NCI-H1092 treated with DMSO at 0.1 percent for 48 hours (cell line): ENCODE measurements at regions not wholly inside any gene's neighbourhood (a gene's known extent, or its start where the extent isn't known, plus 50 kb on each side); places are given as distances from the start of the nearest gene placed in this dataset.
"Not testable (repeated sequence)": the region's sequence is repeated elsewhere in the genome, so short reads cannot be mapped to it uniquely, and the experiment has no call there.

Experiments used
- DNase-seq: peaks from one replicate; lab custom pipeline; 2025; lab: John Stamatoyannopoulos, UW

DNA sequence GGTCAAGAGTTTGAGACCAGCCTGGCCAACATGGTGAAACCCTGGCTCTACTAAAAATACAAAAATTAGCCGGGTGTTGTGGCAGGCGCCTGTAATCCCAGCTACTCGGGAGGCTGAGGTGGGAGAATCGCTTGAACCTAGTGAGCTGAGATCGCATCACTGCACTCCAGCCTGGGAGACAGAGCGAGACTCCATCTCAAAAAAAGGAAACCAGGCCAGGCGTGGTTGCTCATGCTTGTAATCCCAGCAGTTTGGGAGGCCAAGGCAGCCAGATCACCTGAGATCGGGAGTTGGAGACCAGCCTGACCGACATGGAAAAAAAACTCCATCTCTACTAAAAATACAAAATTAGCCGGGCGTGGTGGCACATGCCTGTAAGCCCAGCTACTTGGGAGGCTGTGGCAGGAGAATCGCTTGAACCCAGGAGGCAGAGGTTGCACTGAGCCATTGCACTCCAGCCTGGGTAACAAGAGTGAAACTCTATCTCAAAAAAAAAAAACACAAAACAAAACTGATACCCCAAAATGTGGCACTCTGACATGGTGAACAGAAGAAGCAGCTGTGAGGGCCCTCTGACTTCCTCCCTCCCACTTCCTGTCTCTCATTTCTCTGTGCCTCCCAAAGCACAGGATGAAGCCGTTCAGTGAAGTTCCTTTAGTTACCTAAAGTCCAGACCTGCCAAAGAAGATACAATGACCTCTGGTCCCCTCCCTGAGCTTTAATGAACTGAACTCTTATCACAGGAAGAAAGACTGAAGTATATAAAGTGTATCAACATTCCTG, 93.2 kb upstream of the GRIN2A start:
- DNase-seq, result not testable (repeated sequence)

DNA sequence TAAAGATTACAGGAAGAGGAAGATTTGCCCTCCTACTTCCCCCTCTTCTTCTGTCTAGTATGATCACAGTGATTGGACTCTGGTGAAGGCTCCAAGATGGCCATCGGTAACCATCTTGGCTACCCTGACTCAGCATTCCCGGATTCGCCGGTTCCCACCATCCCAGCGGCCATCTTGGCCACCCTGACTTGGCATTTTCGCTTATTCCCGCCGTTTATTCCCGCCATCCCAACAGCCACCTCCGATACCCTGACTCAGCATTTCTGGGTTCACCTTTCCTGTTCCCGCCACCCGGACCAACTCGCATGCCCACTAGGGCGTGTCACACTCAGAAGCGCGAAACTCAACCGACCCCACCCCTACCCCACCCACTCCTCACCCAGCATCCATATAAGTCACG, 95.4 kb upstream of the GRIN2A start:
- DNase-seq, result no peak

DNA sequence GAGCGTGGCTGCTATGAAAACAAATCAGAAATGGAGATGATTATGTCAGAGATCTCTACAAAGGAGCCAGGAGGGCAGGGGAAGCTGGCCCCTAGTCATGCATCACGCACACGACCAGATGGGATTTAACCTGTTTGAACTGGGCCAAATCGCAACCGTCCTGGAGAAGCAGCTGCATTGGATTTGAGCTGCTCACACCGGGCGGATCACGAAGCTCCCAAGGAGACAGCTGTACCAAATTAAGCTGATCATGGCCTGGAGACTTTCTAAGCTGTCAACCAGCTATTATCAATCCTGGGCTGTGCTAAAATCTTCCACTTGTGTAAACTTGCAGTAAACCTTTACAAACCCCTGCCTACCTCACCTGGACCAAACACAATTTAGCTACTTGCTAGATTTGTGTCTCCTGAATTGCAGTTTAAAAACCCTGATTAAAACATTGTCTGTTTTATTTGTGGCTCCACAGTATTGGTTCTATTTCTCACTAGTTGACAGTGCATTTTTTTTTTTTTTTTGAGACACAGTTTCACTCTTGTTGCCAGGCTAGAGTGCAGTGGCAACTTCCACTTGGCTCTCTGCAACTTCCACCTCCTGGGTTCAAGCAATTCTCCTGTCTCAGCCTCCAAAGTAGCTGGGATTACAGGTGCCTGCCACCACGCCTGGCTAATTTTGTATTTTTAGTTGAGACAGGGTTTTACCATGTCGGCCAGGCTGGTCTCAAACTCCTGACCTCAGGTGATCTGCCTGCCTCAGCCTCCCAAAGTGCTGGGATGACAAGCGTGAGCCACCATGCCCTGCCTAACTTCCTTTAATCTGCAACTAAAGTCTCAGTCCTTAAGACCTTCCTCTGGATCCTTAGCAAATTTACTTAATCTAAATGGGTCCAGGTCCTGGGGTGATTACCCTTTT, 98.3 kb upstream of the GRIN2A start:
- DNase-seq, result no peak

DNA sequence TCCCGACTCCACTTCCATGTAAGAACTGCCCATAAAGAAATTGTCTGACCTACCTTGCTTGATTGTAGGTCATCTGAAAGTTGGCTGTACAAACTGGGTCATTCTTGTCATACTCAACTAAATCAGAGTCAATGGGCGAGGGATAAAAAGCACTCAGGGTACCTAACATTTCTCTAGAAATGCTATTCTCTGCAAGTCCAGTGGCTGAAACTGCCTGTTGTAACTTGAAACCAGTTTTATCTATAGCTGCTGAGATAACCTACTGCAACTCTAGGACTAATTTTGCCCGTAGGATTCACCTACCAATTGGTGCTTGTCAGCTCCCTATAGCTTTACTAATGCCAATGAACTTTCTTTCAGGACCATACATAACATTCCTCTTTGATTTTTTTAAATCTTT, 100.1 kb upstream of the GRIN2A start:
- DNase-seq, result no peak

- not testable (repeated sequence) for DNase-seq
Observed at GRCh38 chr16:10283246-10283645, 101.0 kb upstream of the GRIN2A start.

DNA sequence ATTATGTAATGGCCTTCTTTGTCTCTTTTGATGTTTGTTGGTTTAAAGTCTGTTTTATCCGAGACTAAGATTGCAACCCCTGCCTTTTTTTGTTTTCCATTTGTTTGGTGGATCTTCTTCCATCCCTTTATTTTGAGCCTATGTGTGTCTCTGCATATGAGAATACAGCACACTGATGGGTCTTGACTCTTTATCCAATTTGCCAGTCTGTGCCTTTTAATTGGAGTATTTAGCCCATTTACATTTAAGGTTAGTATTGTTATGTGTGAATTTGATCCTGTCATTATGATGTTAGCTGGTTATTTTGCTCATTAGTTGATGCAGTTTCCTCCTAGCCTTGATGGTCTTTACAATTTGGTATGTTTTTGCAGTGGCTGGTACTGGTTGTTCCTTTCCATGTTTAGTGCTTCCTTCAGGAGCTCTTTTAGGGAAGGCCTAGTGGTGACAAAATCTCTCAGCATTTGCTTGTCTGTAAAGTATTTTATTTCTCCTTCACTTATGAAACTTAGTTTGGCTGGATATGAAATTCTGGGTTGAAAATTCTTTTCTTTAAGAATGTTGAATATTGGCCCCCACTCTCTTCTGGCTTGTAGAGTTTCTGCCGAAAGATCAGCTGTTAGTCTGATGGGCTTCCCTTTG, 95.3 kb upstream of the ATF7IP2 start:
- not testable (repeated sequence) for DNase-seq

DNA sequence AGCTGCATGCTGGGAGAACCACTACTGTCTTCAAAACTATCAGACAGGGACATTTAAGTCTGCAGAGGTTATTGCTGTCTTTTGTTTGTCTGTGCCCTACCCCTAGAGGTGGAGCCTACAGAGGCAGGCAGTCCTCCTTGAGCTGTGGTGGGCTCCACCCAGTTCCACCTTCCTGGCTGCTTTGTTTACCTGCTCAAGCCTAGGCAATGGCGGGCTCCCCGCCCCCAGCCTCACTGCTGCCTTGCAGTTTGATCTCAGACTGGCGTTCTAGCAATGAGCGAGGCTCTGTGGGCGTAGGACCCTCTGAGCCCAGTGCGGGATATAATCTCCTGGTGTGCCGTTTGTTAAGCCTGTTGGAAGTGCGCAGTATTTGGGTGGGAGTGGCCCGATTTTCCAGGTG, 93.7 kb upstream of the ATF7IP2 start:
- not testable (repeated sequence) for DNase-seq

DNA sequence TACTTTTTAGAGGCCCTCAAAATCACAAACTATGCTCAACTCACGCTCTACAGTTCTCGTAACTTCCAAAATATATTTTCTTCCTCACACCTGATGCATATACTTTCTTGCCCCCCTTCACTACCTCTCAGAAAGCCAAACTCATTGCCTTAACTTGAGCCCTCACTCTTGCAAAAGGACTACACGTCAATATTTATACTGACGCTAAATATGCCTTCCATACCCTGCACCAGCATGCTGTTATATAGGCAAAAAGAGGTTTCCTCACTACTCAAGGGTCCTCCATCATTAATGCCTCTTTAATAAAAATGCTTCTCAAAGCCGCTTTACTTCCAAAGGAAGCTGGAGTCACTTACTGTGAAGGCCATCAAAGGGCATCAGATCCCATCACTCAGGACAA, 92.9 kb upstream of the ATF7IP2 start:
- DNase-seq, result not testable (repeated sequence)

- DNase-seq, result not testable (repeated sequence)
Observed at GRCh38 chr16:10294153-10294552, 91.7 kb upstream of the ATF7IP2 start.

GRCh38 chr16:10296956-10297340, 88.9 kb upstream of the ATF7IP2 start:
- DNase-seq, result no peak

DNA sequence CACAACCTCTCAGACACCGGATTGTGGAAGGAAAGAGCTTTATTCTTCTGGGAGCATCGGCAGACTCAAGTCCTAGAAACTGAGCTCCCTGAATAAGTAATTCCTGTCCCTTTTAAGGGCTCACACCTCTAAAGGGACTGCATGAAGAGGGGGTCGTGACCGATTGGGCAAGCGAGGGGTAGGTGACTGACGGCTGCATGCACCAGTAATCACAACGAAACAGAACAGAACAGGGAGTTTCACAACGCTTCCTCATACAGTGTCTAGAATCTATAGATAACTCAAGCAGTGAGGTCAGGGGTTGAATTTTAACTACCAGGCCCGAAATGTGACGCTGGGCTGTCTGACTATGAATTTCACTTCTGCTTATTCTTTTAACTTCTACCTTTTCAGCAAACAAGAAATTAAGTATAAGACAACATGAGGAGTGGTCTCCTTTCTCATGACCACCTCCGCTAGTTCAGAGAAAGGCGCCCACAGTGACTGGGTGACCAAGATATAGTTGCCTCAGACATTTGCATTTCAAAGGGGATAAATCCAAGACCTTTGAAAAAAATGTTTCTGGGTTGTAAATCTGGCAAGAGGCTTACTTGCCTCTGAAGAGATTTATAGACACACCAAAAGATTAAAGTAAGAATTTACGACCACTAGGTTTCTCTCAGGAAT, 88.4 kb upstream of the ATF7IP2 start:
- no peak for DNase-seq

GRCh38 chr16:10300905-10301304, 85.0 kb upstream of the ATF7IP2 start:
- no peak for DNase-seq

GRCh38 chr16:10301547-10301946, 84.3 kb upstream of the ATF7IP2 start:
- not testable (repeated sequence) for DNase-seq

DNA sequence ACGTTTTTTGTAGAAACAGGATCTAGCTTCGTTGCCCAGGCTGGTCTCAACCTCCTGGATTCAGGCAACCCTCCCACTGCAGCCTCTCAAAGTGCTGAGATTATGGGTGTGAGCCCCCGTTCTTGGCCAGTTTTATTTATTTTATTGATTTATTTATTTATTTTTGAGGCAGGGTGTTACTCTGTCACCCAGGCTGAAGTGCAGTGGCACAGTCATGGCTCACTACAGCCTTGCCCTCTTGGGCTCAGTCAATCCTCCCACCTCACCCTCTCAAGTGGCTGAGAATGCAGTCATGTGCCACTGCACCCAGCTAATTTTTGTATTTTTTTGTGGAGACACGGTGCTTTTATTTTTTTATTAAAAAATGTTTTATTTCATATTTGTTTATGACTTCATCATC, 79.9 kb upstream of the ATF7IP2 start:
- no peak for DNase-seq

GRCh38 chr16:10308305-10309193, 77.3 kb upstream of the ATF7IP2 start:
- no peak for DNase-seq

GRCh38 chr16:10309271-10309932, 76.5 kb upstream of the ATF7IP2 start:
- no peak for DNase-seq

DNA sequence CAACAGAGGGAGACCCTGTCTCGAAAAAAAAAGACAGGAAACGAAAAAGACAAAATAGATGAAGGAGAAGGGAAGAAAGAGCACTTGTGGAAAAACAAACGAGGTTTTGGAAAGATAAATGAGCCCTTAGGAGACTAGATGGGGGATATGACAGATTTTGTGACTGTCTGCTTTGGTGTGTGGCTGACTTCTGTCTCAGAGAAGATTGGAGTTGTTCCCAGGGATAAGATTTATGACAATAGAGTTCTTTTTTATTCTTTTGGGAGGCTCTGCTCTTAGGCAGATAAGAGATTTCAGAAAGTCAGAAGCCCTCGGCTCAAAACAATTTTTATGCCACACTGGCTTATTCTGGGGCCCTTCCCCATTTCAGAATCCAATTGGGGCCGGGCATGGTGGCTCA, 73.9 kb upstream of the ATF7IP2 start:
- no peak for DNase-seq

DNA sequence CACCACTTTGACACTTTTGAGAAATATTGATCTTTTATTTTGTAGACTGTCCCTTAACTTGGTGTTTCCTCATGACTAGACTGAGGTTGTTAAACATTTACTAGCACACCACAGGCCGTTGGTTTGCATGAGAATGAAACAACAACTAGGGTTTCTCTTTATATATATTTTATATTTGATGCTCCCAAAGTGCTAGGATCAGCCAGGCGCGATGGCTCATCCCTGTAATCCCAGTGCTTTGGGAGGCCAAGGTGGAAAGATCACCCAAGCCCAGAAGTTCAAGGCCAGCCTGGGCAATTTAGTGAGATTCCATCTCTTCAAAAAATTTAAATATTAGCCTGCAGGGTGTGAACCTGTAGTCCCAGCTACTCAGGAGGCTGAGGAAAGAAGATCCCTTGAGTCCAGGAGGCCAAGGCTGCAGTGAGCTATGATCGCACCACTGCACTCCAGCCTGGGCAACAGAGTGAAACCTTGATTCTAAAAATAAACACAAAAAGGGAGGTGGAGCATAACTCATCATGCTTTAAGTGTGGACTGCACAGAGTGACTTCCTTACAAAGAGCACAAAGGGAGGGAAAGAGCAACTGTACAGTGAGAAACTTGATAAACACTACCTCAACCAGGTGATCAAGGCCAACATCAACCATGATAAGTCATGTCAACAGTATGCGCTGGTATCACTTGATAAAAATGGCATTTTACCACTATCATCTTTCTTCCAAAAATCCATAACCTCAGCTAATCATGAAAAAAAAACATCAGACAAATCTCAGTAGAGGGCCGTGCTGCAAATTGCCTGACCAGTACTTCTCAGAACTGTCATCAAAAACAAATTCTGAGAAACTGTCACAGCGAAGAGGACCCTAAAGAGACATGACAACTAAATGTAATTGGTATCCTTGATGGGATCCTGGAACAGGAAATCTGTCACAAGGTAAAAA, 72.8 kb upstream of the ATF7IP2 start:
- no peak for DNase-seq

- DNase-seq, result no peak
Observed at GRCh38 chr16:10314317-10314716, 71.5 kb upstream of the ATF7IP2 start.
